Hepatocyte (in vitro differentiated cells): ENCODE measurements at regions not wholly inside any gene's neighbourhood (a gene's known extent, or its start where the extent isn't known, plus 50 kb on each side); places are given as distances from the start of the nearest gene placed in this dataset.

ENCODE experiments used
- EZH2 ChIP-seq: fragments of 200-600 bp; sonication (generic); IDR thresholded peaks from 2 replicates; pipeline ENCODE4 v1.6.1; 2016; ENCODE audit warnings: antibody characterized with exemption, mild to moderate bottlenecking, borderline replicate concordance
- EZH2phosphoT487 ChIP-seq: fragments of 200-600 bp; sonication (generic); IDR thresholded peaks from one replicate; pipeline ENCODE4 v1.6.1; 2018; ENCODE audit warnings: antibody characterized with exemption, mild to moderate bottlenecking, low read depth, moderate library complexity; ENCODE audit not compliant: unreplicated experiment, severe bottlenecking
- TF ChIP-seq, protein P1 (sequence below): fragments of 200-600 bp; sonication (generic); IDR thresholded peaks from 2 replicates; pipeline ENCODE4 v1.5.1; 2016; ENCODE audit warnings: antibody characterized with exemption, mild to moderate bottlenecking; ENCODE audit not compliant: poor library complexity

DNA sequence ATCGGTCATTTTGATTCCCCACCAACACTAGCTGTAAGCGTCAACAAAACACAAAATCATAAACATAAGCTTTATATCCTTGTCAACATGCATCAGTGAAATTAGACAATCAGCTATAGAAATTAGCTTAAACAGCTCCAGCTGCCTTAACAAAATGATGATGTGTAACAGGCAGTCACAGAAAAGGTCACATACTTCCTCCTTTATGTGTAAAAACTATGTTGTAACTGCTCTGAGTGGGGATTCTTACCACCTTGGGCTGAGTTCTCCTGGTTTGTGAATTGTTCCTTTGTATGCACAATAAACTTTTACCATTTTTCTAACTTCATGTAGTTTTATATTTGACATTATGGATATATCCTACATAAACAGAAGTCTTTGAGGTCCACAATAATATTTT is 73.9 kb upstream of the MAP9 start:
- TF ChIP-seq, protein P1, sequence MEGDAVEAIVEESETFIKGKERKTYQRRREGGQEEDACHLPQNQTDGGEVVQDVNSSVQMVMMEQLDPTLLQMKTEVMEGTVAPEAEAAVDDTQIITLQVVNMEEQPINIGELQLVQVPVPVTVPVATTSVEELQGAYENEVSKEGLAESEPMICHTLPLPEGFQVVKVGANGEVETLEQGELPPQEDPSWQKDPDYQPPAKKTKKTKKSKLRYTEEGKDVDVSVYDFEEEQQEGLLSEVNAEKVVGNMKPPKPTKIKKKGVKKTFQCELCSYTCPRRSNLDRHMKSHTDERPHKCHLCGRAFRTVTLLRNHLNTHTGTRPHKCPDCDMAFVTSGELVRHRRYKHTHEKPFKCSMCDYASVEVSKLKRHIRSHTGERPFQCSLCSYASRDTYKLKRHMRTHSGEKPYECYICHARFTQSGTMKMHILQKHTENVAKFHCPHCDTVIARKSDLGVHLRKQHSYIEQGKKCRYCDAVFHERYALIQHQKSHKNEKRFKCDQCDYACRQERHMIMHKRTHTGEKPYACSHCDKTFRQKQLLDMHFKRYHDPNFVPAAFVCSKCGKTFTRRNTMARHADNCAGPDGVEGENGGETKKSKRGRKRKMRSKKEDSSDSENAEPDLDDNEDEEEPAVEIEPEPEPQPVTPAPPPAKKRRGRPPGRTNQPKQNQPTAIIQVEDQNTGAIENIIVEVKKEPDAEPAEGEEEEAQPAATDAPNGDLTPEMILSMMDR, result no peak
- TF ChIP-seq EZH2 (no peak), EZH2phosphoT487 (no peak)
